ENCODE measurements at regions not wholly inside any gene's neighbourhood (a gene's known extent, or its start where the extent isn't known, plus 50 kb on each side); places are given as distances from the start of the nearest gene placed in this dataset.

GRCh38 chr18:53874103-53874502 is 350.4 kb downstream of the MBD2 start:
- CTCF ChIA-PET: no interaction called here
- POLR2A ChIA-PET: no interaction called here
- Histone ChIP-seq H3K27me3 (ENCODE audit: control insufficient read depth, insufficient read depth, low read length) (no peaks in the 10 kb centered on the region), H3K36me3 (ENCODE audit: control insufficient read depth, insufficient read depth, low read length) (no peaks in the 10 kb centered on the region), H3K4me3 (ENCODE audit: low read depth, low read length) (no peak overlapping the region)
- DNase-seq (ENCODE audit: low read depth): no peak
- TF ChIP-seq CTCF (IDR thresholded peaks at IDR 0.05; ENCODE audit: insufficient read depth, low read depth, low read length): no peak

GRCh38 chr18:53864770-53865169 is 359.7 kb downstream of the MBD2 start:
- no peaks in the 10 kb centered on the region for H3K36me3 ChIP-seq (ENCODE audit: control insufficient read depth, insufficient read depth, low read length)
- POLR2A ChIA-PET: no interaction called here
- no peaks in the 10 kb centered on the region for H3K27me3 ChIP-seq (ENCODE audit: control insufficient read depth, insufficient read depth, low read length)
- CTCF ChIA-PET: no interaction called here
- H3K4me3 ChIP-seq (ENCODE audit: low read depth, low read length): no peak overlapping the region
- no peak for TF ChIP-seq CTCF (IDR thresholded peaks at IDR 0.05; ENCODE audit: insufficient read depth, low read depth, low read length)
- DNase-seq (ENCODE audit: low read depth): no peak

DNA sequence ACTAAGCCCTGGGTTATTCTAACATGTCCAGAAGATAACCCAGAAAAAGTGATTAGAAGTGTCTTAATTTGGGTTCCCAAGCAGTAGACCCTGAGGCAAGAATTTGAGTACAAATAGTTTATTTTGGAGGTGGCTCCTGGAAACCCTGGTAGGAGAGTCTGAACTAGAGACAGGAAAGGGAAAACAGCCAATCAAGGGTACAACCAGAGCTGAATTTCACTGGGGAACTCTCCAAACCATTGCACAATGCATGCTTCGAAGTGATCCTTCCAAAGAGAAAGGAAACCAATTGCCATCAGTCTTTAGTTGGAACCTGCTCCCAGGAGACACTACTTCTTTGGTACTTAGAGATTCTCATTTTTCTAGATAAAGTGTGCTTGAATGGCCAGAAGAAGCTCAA is 361.5 kb downstream of the MBD2 start:
- no peaks in the 10 kb centered on the region for H3K36me3 ChIP-seq (ENCODE audit: control insufficient read depth, insufficient read depth, low read length)
- no peak overlapping the region for H3K4me3 ChIP-seq (ENCODE audit: low read depth, low read length)
- DNase-seq (ENCODE audit: low read depth): no peak
- no peak for TF ChIP-seq CTCF (IDR thresholded peaks at IDR 0.05; ENCODE audit: insufficient read depth, low read depth, low read length)
- ChIA-PET CTCF (interaction anchor here (1.4 kb wide), 1 partner anchor 21 kb away, joined by 3 read pairs; no protein-coding TSS in a partner anchor), POLR2A (no interaction called here)
- H3K27me3 ChIP-seq (ENCODE audit: control insufficient read depth, insufficient read depth, low read length): no peaks in the 10 kb centered on the region

DNA sequence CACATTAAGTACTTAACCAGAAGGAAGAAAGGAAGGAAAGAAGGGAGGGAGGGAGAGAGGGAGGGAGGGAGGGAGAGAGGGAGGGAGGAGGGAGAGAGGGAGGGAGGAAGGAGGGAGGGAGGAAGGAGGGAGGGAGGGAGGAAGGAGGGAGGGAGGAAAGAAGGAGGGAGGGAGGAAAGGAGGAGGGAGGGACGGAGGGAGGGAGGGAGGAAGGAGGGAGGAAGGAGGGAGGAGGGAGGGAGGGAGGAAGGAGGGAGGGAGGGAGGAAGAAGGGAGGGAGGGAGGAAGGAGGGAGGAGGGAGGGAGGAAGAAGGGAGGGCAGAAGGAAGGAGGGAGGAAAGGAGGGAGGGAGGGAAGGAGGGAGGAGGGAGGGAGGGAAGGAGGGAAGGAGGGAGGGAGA is 363.3 kb downstream of the MBD2 start:
- TF ChIP-seq CTCF (IDR thresholded peaks at IDR 0.05; ENCODE audit: insufficient read depth, low read depth, low read length): no peak
- no peak for DNase-seq (ENCODE audit: low read depth)
- ChIA-PET POLR2A (no interaction called here), CTCF (no interaction called here)
- Histone ChIP-seq H3K4me3 (ENCODE audit: low read depth, low read length) (no peak overlapping the region), H3K36me3 (ENCODE audit: control insufficient read depth, insufficient read depth, low read length) (no peaks in the 10 kb centered on the region), H3K27me3 (ENCODE audit: control insufficient read depth, insufficient read depth, low read length) (no peaks in the 10 kb centered on the region)

DNA sequence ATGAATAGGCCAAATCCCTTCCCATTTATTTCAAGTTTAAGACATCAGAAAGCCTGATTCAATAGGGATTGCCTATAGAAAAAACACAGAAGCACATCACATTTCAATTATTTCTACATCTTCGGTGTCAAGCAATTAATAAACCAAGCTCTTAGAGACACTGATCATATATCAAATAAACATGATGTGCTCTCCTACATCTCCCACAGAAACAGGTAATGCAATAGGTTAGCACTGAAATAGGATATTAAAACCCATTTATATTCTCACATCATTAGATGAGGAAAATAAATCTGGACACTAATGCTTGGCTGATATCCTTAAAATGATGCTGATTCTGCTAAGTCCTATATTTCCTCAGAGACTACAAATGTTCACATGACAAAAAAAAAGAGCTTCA is 364.7 kb downstream of the MBD2 start:
- POLR2A ChIA-PET: no interaction called here
- no peak for DNase-seq (ENCODE audit: low read depth)
- CTCF ChIA-PET: no interaction called here
- no peak for TF ChIP-seq CTCF (IDR thresholded peaks at IDR 0.05; ENCODE audit: insufficient read depth, low read depth, low read length)
- H3K27me3 ChIP-seq (ENCODE audit: control insufficient read depth, insufficient read depth, low read length): no peaks in the 10 kb centered on the region
- no peak overlapping the region for H3K4me3 ChIP-seq (ENCODE audit: low read depth, low read length)
- no peaks in the 10 kb centered on the region for H3K36me3 ChIP-seq (ENCODE audit: control insufficient read depth, insufficient read depth, low read length)

Data from BJ (cell line).